ENCODE measurements at regions not wholly inside any gene's neighbourhood (a gene's known extent, or its start where the extent isn't known, plus 50 kb on each side); places are given as distances from the start of the nearest gene placed in this dataset.

DNA sequence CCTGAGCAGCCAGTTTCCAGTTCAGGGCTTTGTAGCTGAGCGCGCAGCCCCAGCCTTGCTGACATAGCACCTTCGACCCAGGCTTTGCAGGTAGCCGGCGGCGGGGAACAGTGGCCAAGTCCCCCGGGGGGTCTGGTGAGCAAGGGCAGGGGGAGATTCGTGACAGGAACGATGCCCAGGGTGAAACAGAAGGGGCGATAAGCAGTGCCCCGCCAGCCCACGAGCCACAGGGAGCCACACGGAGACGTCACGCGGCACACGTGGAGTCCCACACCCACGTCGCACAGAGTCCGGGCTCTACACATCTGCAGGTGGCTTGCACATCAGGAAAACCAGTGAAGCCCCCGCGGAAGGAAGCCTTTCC is 127.2 kb downstream of the SOX1 start:
- peaks cover 16% of the 10 kb centered on the region for H3K27me3 ChIP-seq
- TF ChIP-seq, protein P1, sequence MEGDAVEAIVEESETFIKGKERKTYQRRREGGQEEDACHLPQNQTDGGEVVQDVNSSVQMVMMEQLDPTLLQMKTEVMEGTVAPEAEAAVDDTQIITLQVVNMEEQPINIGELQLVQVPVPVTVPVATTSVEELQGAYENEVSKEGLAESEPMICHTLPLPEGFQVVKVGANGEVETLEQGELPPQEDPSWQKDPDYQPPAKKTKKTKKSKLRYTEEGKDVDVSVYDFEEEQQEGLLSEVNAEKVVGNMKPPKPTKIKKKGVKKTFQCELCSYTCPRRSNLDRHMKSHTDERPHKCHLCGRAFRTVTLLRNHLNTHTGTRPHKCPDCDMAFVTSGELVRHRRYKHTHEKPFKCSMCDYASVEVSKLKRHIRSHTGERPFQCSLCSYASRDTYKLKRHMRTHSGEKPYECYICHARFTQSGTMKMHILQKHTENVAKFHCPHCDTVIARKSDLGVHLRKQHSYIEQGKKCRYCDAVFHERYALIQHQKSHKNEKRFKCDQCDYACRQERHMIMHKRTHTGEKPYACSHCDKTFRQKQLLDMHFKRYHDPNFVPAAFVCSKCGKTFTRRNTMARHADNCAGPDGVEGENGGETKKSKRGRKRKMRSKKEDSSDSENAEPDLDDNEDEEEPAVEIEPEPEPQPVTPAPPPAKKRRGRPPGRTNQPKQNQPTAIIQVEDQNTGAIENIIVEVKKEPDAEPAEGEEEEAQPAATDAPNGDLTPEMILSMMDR (IDR thresholded peaks at IDR 0.05; ENCODE audit: low read depth, low read length) = no peak
- no peak for DNase-seq
- no peaks in the 10 kb centered on the region for H3K36me3 ChIP-seq
- H3K4me1 ChIP-seq = no peaks in the 10 kb centered on the region
- H3K4me3 ChIP-seq (ENCODE audit: low read depth, low read length) = no peak overlapping the region
- no peaks in the 10 kb centered on the region for H3K9me3 ChIP-seq

DNA sequence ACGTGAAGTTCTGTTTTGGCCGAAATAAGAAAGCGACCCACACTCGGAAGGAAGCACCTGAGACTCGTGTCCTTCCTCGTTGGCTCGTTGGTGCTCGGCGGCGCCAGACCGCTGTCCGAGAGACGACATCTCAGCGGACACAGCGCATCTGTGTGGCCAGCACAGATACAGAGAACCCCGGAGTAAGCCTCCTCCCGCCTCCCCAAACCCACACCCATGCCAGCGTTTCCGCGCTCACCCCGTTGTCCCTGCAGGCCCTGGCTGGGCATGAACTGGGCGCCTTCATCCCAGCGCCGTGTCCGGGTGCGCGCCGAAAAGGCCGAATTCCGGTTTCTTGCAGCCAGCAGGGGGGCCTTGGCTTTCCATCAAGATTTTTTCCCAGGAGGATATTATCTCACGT is 127.6 kb downstream of the SOX1 start:
- Histone ChIP-seq H3K9me3 (no peaks in the 10 kb centered on the region), H3K4me3 (ENCODE audit: low read depth, low read length) (no peak overlapping the region), H3K27me3 (peaks cover 11% of the 10 kb centered on the region), H3K36me3 (no peaks in the 10 kb centered on the region), H3K4me1 (no peaks in the 10 kb centered on the region)
- DNase-seq = no peak
- TF ChIP-seq, protein P1 (IDR thresholded peaks at IDR 0.05; ENCODE audit: low read depth, low read length) = no peak

DNA sequence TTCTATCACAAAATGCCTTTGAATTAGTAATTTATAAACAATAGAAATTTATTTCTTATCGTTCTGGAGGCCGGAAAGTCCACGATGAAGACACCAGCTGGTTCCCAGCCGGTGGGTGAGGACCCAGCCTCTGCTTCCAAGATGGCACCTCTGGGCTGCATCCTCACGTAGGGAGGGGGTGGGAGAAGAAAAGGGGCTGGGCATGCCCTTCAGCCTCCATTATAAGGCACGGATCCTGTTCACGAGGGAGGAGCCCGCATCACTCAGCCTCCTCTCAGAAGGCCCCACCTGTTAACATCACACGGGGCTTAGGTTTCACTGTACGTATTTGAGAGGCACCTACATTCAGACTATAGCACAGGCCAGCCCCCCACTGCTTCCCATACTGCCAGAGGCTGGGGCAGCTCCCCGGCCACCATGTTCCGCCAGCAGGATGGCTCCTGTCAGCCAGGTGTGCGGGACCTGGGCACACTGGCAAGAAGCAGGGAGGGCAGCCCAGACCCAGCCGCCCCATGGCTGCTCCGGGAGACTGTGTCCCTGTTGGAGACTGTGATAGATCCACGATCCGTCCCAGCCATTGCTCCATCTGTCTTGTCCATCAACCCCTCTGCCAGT is 131.6 kb downstream of the SOX1 start:
- H3K9me3 ChIP-seq = no peaks in the 10 kb centered on the region
- no peaks in the 10 kb centered on the region for H3K36me3 ChIP-seq
- TF ChIP-seq, protein P1 (IDR thresholded peaks at IDR 0.05; ENCODE audit: low read depth, low read length) = no peak
- no peak for DNase-seq
- peaks cover 16% of the 10 kb centered on the region for H3K27me3 ChIP-seq
- no peak overlapping the region for H3K4me3 ChIP-seq (ENCODE audit: low read depth, low read length)
- H3K4me1 ChIP-seq = no peaks in the 10 kb centered on the region

DNA sequence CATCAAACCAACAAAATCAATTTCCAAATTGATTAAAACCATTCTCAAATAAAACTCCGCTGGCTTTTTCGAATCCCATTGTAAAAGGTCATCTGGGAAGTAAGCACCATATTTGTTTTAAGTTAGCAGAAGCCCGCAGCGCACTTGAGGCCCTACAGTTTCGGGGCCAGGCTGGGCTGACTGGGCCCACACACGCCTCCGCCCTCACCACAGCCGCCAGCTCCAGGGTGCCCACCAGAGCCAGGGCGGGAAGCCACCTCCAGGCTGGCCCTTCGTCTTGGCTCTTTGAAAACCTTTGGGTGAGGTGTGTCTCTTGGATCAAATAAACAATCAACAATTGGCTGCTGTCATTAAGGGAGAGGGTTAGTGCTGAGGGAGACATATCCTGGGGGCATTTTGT is 133.3 kb downstream of the SOX1 start:
- no peak overlapping the region for H3K4me3 ChIP-seq (ENCODE audit: low read depth, low read length)
- H3K36me3 ChIP-seq = no peaks in the 10 kb centered on the region
- no peak for DNase-seq
- no peaks in the 10 kb centered on the region for H3K9me3 ChIP-seq
- H3K27me3 ChIP-seq = peaks cover 27% of the 10 kb centered on the region
- TF ChIP-seq, protein P1 (IDR thresholded peaks at IDR 0.05; ENCODE audit: low read depth, low read length) = no peak
- no peaks in the 10 kb centered on the region for H3K4me1 ChIP-seq

DNA sequence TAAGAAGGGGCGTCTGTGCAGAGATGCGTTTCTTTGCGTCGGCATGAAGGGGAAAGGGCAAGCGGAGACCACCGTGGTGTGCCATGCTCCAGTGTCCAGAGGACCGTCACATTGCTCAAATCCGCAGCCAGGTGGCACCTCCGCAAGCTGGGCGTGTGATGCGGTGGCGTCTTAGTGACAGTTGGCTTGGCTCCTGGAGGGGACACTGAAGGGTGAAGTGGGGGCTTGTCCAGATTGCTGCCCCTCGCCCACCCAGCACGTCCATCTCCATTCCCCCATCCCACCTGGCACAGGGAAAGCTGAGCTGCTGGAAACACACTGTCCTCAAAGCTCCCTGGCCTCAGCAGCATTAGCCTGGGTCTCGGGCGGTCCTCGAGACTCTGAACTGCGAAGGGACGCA is 135.3 kb downstream of the SOX1 start:
- no peaks in the 10 kb centered on the region for H3K4me1 ChIP-seq
- peaks cover 46% of the 10 kb centered on the region for H3K27me3 ChIP-seq
- no peak overlapping the region for H3K4me3 ChIP-seq (ENCODE audit: low read depth, low read length)
- no peaks in the 10 kb centered on the region for H3K9me3 ChIP-seq
- H3K36me3 ChIP-seq = no peaks in the 10 kb centered on the region
- DNase-seq = no peak
- TF ChIP-seq, protein P1 (IDR thresholded peaks at IDR 0.05; ENCODE audit: low read depth, low read length) = no peak

DNA sequence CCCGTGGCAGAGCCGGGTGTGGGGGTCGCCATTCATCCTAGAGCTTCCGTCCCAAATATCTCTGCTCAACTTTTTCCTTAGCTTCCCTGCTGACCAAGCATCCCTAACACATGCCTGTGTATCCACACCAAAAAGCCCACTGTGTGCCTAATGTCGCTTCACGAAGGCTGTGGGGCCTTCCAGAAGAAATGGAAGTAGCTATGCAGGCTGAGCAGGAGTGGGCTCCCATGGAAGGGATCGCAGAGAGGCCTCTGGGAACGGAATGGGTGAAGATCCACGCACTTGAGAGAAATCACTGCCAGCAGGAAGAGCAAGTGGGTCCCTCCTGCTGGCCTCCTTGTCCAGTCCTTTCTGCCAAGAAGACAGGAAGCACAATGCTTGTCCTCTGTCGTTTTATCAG is 136.0 kb downstream of the SOX1 start:
- Histone ChIP-seq H3K27me3 (peaks cover 53% of the 10 kb centered on the region), H3K9me3 (no peaks in the 10 kb centered on the region), H3K4me3 (ENCODE audit: low read depth, low read length) (no peak overlapping the region), H3K4me1 (no peaks in the 10 kb centered on the region), H3K36me3 (no peaks in the 10 kb centered on the region)
- no peak for DNase-seq
- TF ChIP-seq, protein P1 (IDR thresholded peaks at IDR 0.05; ENCODE audit: low read depth, low read length) = no peak
